GM12874 (cell line): ENCODE measurements at regions not wholly inside any gene's neighbourhood (a gene's known extent, or its start where the extent isn't known, plus 50 kb on each side); places are given as distances from the start of the nearest gene placed in this dataset.

Experiments
- CTCF ChIP-seq: IDR thresholded peaks from 2 replicates; pipeline ENCODE4 v1.5.1; 2011; ENCODE audit warnings: low read depth, mild to moderate bottlenecking, control low read depth, low read length, moderate library complexity; ENCODE audit not compliant: insufficient read depth

- TF ChIP-seq CTCF = no peak
Observed at GRCh38 chr5:68883436-68883835, 210.4 kb upstream of the SLC30A5 start.

- TF ChIP-seq CTCF = no peak
Observed at GRCh38 chr5:68884144-68884754, 209.6 kb upstream of the SLC30A5 start.

GRCh38 chr5:68884883-68885282 is 208.9 kb upstream of the SLC30A5 start:
- TF ChIP-seq CTCF = peak; percentile 26; the same call in 1 of the 2 replicates

GRCh38 chr5:68886814-68887213 is 207.0 kb upstream of the SLC30A5 start:
- no peak for TF ChIP-seq CTCF

- TF ChIP-seq CTCF = no peak
Observed at GRCh38 chr5:68891718-68892117, 202.1 kb upstream of the SLC30A5 start.

- TF ChIP-seq CTCF = no peak
Observed at GRCh38 chr5:68894673-68895072, 199.1 kb upstream of the SLC30A5 start.

- no peak for TF ChIP-seq CTCF
Observed at GRCh38 chr5:68898951-68899471, 194.8 kb upstream of the SLC30A5 start.
